HCT116 (cell line): ENCODE measurements at regions not wholly inside any gene's neighbourhood (a gene's known extent, or its start where the extent isn't known, plus 50 kb on each side); places are given as distances from the start of the nearest gene placed in this dataset.

Experiments
- EZH2 ChIP-seq: fragments of 200-600 bp; sonication (generic); IDR thresholded peaks from 2 replicates; pipeline ENCODE4 v1.6.1; 2017; ENCODE audit warnings: antibody characterized with exemption, mixed run types
- MAX ChIP-seq: IDR thresholded peaks from 2 replicates; pipeline ENCODE4 v1.6.1; 2012

DNA sequence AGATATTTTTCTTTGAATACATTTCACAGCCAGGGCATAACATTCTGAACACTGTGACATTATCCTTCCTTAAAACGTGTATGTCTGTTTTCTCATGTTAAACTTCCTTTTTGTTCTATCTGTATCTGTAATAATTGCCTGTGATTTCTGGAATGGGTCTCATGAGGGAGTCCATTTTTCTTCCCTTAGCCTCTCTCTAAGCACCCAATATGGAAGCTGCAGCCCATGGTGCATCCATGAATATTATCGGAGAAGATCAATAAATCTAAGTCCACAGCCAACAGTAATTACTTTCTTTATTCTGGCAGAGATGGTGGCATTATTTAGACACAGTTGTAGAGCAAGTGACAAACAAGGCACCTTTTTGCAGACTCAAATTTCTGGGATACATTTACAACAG, 671.1 kb downstream of the TUSC7 start:
- no peak for TF ChIP-seq EZH2
- TF ChIP-seq MAX: no peak
